Natural killer cell (primary cell): ENCODE measurements at regions not wholly inside any gene's neighbourhood (a gene's known extent, or its start where the extent isn't known, plus 50 kb on each side); places are given as distances from the start of the nearest gene placed in this dataset.

Experiments used
- ATAC-seq, 3 donors: fragments of 150-1000 bp in 2 of 3; fragments of 200-7000 bp in 1 of 3; cut with Tn5 transposase; 1 replicate in 1 of 3; 2 replicates in 2 of 3; pipeline ENCODE4 v1.10.0; 2021; ENCODE audit warnings: mild to moderate bottlenecking in 2 of 3, moderate library complexity in 2 of 3
- DNase-seq, 2 donors: peaks; one replicate each; pipeline versions ENCODE4 v3.0.0 to v3.0.0-alpha.2; 2013 to 2021; ENCODE audit warnings: mixed read lengths in 1 of 2
- H3K27ac ChIP-seq: one replicate; pipeline ENCODE4 v1.5.1; 2013; ENCODE audit warnings: mild to moderate bottlenecking, low read length
- H3K27me3 ChIP-seq: one replicate; pipeline ENCODE4 v1.6.1; 2013; ENCODE audit warnings: low read length; ENCODE audit not compliant: control insufficient read depth, insufficient read depth
- H3K36me3 ChIP-seq: one replicate; pipeline ENCODE4 v1.6.1; 2013; ENCODE audit warnings: low read length; ENCODE audit not compliant: control insufficient read depth, insufficient read depth
- H3K4me1 ChIP-seq: one replicate; pipeline ENCODE4 v1.6.1; 2013; ENCODE audit warnings: low read length; ENCODE audit not compliant: control insufficient read depth, insufficient read depth
- H3K4me3 ChIP-seq: one replicate; pipeline ENCODE4 v1.5.1; 2013; ENCODE audit warnings: low read length
- H3K9me3 ChIP-seq: one replicate; pipeline ENCODE4 v1.6.1; 2013; ENCODE audit warnings: low read length; ENCODE audit not compliant: control insufficient read depth, insufficient read depth
- H3K27ac Mint-ChIP-seq, 2 donors: one replicate each; pipeline ENCODE4 v1.8.0; 2022; ENCODE audit warnings: mild to moderate bottlenecking in 2 of 2, mixed read lengths in 2 of 2, moderate library complexity in 1 of 2
- H3K27me3 Mint-ChIP-seq, 2 donors: one replicate each; pipeline ENCODE4 v1.8.0; 2022; ENCODE audit warnings: low read depth in 2 of 2, mixed read lengths in 2 of 2
- H3K36me3 Mint-ChIP-seq: one replicate; pipeline ENCODE4 v1.8.0; 2022; ENCODE audit warnings: mixed read lengths
- H3K4me1 Mint-ChIP-seq, 2 donors: one replicate each; pipeline ENCODE4 v1.8.0; 2022; ENCODE audit warnings: mixed read lengths in 2 of 2
- H3K4me3 Mint-ChIP-seq: one replicate; pipeline ENCODE4 v1.8.0; 2022; ENCODE audit warnings: mild to moderate bottlenecking, moderate library complexity, mixed read lengths
- H3K9me3 Mint-ChIP-seq, 2 donors: one replicate each; pipeline ENCODE4 v1.8.0; 2022; ENCODE audit warnings: mixed read lengths in 2 of 2
- WGBS: methylation state at CpG from one replicate; pipeline ENCODE4 v1.1.7; 2013; ENCODE audit warnings: missing lambda C conversion rate; ENCODE audit not compliant: insufficient coverage; 5-methylcytosine and 5-hydroxymethylcytosine counted together
- intact Hi-C: fragments of 100-400 bp; cut with micrococcal nuclease; formaldehyde crosslinking; loops from one replicate; pipeline ENCODE4 v1.14.2; 2022
- TF ChIP-seq, protein P1 (sequence below): fragments of 200-600 bp; IDR thresholded peaks from one replicate; pipeline ENCODE4 v1.8.0; 2022; ENCODE audit warnings: antibody characterized with exemption

DNA sequence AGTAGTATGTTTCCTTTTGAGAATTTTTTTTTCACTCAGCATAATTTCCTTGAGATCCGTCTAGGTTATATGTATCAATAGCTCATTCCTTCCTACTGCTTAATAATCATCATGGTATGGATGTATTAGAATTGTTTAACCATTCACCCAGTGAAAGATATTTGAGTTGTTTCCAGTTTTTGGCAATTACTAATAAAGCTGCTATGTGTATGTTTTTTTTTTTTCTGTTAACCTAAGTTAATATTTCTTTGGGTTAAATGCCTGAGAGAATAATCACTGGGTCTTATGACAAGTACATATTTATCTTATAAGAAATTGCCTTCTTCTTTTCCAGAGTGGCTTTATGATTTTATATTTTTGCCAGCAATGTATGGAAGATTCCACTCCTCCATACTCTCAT is 96.4 kb upstream of the ST6GAL2 start:
- ATAC-seq (no peak), DNase-seq (no peak)
- intact Hi-C loops, result loop anchor here (10.0 kb wide), 1 partner anchor 192 kb away; no protein-coding TSS in a partner anchor
- H3K27me3 Mint-ChIP-seq, result no peaks in the 10 kb centered on the region
- no peaks in the 10 kb centered on the region for H3K36me3 ChIP-seq
- no peaks in the 10 kb centered on the region for H3K4me1 ChIP-seq
- TF ChIP-seq, protein P1, sequence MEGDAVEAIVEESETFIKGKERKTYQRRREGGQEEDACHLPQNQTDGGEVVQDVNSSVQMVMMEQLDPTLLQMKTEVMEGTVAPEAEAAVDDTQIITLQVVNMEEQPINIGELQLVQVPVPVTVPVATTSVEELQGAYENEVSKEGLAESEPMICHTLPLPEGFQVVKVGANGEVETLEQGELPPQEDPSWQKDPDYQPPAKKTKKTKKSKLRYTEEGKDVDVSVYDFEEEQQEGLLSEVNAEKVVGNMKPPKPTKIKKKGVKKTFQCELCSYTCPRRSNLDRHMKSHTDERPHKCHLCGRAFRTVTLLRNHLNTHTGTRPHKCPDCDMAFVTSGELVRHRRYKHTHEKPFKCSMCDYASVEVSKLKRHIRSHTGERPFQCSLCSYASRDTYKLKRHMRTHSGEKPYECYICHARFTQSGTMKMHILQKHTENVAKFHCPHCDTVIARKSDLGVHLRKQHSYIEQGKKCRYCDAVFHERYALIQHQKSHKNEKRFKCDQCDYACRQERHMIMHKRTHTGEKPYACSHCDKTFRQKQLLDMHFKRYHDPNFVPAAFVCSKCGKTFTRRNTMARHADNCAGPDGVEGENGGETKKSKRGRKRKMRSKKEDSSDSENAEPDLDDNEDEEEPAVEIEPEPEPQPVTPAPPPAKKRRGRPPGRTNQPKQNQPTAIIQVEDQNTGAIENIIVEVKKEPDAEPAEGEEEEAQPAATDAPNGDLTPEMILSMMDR, result no peak
- no peaks in the 10 kb centered on the region for H3K4me1 Mint-ChIP-seq
- H3K27me3 ChIP-seq, result no peaks in the 10 kb centered on the region
- H3K27ac ChIP-seq, result no peak overlapping the region
- no CpG with 5 or more reads among the region's 1 CpG for WGBS
- H3K9me3 Mint-ChIP-seq, result peaks cover 6 to 8% of the 10 kb centered on the region in 2 donors
- peaks cover 3% of the 10 kb centered on the region for H3K9me3 ChIP-seq
- no peak overlapping the region for H3K4me3 Mint-ChIP-seq
- no peak overlapping the region for H3K27ac Mint-ChIP-seq
- H3K36me3 Mint-ChIP-seq, result no peaks in the 10 kb centered on the region
- H3K4me3 ChIP-seq, result no peak overlapping the region

DNA sequence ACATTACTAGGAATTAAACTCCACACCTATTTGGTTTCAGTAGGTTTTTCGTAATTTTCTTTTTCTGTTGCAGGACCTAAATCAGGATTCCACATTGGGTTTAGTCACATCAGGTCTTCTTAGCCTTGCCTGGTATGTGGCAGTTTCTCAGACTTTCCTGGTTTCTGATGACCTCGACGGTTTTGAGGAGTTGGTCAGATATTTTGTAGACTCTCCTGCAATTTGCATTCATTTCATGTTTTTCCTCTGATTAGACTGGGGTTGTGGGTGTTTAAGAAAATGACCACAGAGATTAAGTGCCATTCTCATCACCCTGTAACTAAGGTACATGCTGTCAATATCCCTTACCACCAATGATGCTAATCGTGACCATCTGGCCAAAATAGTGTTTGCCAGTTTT is 97.3 kb upstream of the ST6GAL2 start:
- H3K27me3 ChIP-seq, result no peaks in the 10 kb centered on the region
- no peaks in the 10 kb centered on the region for H3K4me1 Mint-ChIP-seq
- peaks cover 3% of the 10 kb centered on the region for H3K9me3 ChIP-seq
- no peaks in the 10 kb centered on the region for H3K4me1 ChIP-seq
- no peak overlapping the region for H3K27ac Mint-ChIP-seq
- 90% methylated on average over 3 of the region's 4 CpGs for WGBS
- peaks cover 8% of the 10 kb centered on the region in 2 donors for H3K9me3 Mint-ChIP-seq
- no peak overlapping the region for H3K27ac ChIP-seq
- no peaks in the 10 kb centered on the region for H3K36me3 ChIP-seq
- H3K27me3 Mint-ChIP-seq, result no peaks in the 10 kb centered on the region
- DNase-seq (no peak), ATAC-seq (no peak)
- no peak overlapping the region for H3K4me3 ChIP-seq
- no peak overlapping the region for H3K4me3 Mint-ChIP-seq
- H3K36me3 Mint-ChIP-seq, result no peaks in the 10 kb centered on the region
- intact Hi-C loops, result loop anchor here (10.0 kb wide), 1 partner anchor 191 kb away; no protein-coding TSS in a partner anchor
- TF ChIP-seq, protein P1, result no peak

GRCh38 chr2:106988361-106988760 is 102.4 kb upstream of the ST6GAL2 start:
- H3K4me1 Mint-ChIP-seq, result no peaks in the 10 kb centered on the region
- H3K4me3 Mint-ChIP-seq, result no peak overlapping the region
- Histone ChIP-seq H3K27ac (no peak overlapping the region), H3K4me3 (no peak overlapping the region), H3K9me3 (no peaks in the 10 kb centered on the region), H3K27me3 (no peaks in the 10 kb centered on the region), H3K4me1 (no peaks in the 10 kb centered on the region), H3K36me3 (no peaks in the 10 kb centered on the region)
- H3K36me3 Mint-ChIP-seq, result no peaks in the 10 kb centered on the region
- 100% methylated on average over 1 of the region's 1 CpG for WGBS
- TF ChIP-seq, protein P1, result no peak
- ATAC-seq (no peak), DNase-seq (no peak)
- no peak overlapping the region for H3K27ac Mint-ChIP-seq
- intact Hi-C loops, result loop anchor here (10.0 kb wide), 1 partner anchor 186 kb away; no protein-coding TSS in a partner anchor
- no peaks in the 10 kb centered on the region for H3K27me3 Mint-ChIP-seq
- H3K9me3 Mint-ChIP-seq, result peaks cover 4 to 7% of the 10 kb centered on the region in 2 donors

- H3K9me3 Mint-ChIP-seq, result peaks cover 3 to 7% of the 10 kb centered on the region in 2 donors
- intact Hi-C loops, result no loop called here
- H3K27me3 Mint-ChIP-seq, result no peaks in the 10 kb centered on the region
- H3K27ac Mint-ChIP-seq, result no peak overlapping the region
- H3K4me1 ChIP-seq, result no peaks in the 10 kb centered on the region
- H3K4me1 Mint-ChIP-seq, result no peaks in the 10 kb centered on the region
- no peaks in the 10 kb centered on the region for H3K9me3 ChIP-seq
- DNase-seq, result no peak
- TF ChIP-seq, protein P1, result no peak
- no peak overlapping the region for H3K4me3 ChIP-seq
- H3K36me3 ChIP-seq, result no peaks in the 10 kb centered on the region
- no peaks in the 10 kb centered on the region for H3K36me3 Mint-ChIP-seq
- ATAC-seq, result no peak
- 71% methylated on average over 3 of the region's 3 CpGs for WGBS
- no peaks in the 10 kb centered on the region for H3K27me3 ChIP-seq
- H3K4me3 Mint-ChIP-seq, result no peak overlapping the region
- no peak overlapping the region for H3K27ac ChIP-seq
Observed at GRCh38 chr2:106990297-106990696, 104.3 kb upstream of the ST6GAL2 start.
